GM18498 (cell line): ENCODE measurements at regions not wholly inside any gene's neighbourhood (a gene's known extent, or its start where the extent isn't known, plus 50 kb on each side); places are given as distances from the start of the nearest gene placed in this dataset.

Experiments
- ATAC-seq: cut with Tn5 transposase; IDR thresholded peaks from one replicate; pipeline ENCODE4 v1.9.1; 2021; ENCODE audit warnings: mild to moderate bottlenecking, moderate library complexity; ENCODE audit not compliant: unreplicated experiment

DNA sequence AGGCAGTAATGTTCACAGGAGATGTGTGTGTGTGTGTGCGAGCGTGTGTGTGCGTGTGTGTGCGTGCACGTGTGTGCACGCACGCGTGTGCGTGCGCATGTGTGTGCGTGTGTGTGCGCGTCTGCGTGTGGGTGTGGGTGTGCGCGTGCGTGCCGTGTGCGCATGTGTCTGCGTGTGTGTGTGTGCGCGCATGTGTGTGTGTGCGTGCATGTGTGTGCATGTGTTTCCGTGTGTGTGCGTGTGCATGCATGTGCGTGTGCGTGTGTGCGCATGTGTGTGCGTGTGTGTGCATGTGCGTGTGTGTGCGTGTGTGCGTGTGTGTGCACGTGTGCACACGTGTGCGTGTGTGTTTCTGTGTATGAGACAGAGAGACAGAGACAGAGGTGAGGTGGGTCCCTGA is 136.0 kb upstream of the CST7 start:
- ATAC-seq: no peak

DNA sequence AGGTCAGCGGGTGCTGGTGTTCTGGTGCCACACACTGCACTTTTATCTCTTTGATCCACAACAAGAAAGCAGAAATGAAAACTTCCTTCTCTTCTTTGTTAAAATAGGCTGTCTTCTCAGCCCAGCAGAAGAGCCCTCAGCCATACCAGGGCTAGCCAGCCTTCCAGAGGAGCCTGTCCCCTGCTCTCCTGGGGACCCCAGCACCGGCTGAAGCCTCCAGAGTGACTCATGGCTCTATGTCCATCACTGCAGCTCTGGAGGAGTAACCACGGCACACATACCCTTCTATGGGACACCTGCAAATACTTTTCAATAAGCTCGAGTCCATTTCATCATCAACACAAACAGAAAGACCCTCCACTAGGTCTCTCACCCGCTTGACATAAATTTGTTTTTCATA is 135.6 kb upstream of the CST7 start:
- no peak for ATAC-seq

DNA sequence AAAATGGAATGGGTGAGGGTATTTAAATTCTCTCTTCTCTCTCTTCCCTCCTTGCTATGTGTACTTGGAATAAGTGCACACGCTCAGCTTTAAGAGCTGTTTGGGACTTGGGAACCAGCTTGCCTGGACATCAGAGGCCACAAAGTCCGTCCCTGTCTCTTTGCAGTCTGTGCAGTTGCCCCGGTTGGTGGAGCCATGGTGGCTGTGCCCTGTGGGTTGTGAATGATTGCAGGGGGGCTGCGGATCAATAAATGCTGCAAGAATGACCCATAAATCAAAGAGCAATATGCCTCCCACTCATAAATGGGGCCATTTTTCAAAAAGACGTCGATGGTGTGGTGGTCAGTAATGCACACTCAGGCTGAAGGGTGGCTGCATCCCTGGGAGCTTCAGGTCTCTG is 135.1 kb upstream of the CST7 start:
- no peak for ATAC-seq

DNA sequence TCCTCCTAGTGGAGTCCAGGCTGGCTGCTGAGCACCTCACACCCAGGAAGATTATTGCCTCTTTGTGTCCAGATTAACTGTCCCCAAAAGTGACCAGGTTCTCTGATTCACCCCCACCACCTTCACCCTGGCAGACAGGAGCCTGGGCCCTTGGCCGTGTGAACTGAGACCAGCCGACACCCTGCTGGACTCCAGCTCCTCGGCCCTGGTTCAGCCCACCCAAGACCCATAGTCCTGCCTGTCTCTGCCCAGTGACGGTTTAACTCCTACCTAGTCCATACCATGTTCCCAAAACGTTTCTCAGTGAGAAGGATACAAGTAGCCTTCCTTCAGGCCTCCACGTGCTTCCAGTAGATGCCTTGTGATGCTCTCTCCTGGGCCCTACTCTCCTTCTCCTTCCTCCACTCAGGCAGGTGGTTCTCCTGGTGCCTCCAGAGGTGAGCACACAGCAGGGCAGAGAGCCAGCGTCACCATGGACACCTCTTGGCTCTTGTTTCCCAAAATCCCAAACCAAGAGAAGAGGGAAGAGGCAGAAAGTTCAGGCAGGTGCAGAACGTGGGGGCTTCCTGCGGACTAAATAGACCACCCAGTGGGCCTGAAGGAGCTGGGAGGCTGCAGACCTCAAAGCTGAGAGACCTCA is 134.4 kb upstream of the CST7 start:
- ATAC-seq: no peak

DNA sequence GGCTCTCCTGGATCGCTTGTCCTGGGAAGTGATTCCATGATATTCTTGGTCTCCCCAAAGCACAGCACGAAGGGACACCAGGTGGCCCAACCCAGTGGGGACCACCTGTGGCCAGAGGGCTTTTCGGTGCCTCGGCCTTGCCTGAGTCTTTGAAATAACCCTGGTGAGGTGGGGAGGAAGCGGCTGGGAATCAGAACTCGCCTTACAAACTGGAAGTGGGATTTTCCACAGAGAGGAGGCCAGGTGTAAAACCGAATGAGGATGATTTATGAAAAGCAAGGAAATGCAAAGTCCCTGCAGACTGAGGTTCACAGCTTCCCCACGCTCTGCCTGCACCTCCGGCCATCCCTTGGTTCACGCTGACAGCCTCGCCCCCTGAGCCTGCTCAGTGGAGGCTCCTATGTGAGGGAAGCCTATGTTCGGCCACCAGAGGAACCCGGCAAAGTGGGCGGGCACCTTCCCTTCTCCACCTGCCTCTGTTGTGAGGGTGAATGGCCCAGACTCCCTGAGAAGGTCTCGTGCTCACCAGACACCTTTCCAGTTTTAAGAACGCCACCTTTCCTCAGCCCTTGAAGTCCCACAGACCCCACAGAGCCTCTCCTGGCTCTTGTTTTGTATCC is 133.8 kb upstream of the CST7 start:
- no peak for ATAC-seq

DNA sequence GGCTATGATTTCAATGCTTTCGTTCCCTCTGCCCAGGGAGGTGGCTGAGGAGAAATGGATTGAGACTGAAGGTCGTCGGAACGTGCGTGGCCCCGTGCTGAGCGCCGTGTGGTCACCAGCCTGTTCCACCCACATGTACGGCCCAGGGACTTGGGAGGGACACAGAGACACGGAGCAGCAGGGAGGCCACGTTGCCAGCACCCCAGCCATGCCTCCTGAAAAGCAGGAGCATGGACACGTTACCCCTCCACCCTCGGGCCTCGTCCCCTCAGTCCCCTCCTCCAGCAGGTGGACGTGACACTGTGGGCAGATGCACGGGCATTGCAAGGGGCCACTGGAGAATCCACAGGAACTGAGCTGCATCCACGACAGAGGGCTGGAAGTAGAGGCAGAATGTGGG is 133.1 kb upstream of the CST7 start:
- ATAC-seq: no peak

DNA sequence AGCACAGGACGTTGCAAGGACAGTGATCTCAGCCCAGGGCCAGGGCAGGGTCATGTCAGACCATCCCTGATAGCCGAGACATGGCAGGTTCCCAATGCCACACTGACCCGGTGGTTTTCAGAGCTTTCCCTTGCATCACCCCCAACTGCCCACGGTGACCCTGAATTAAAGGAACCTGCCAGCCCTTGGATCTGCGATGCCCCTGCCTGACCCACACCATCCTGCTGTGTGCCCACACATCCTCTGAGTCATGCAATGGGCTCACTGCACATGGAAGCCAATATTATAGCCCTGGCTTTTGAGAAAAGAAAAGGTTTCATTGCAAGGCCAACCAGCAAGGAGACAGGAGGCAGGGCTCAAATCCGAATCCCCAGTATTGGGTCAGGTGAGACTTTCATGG is 132.6 kb upstream of the CST7 start:
- no peak for ATAC-seq

DNA sequence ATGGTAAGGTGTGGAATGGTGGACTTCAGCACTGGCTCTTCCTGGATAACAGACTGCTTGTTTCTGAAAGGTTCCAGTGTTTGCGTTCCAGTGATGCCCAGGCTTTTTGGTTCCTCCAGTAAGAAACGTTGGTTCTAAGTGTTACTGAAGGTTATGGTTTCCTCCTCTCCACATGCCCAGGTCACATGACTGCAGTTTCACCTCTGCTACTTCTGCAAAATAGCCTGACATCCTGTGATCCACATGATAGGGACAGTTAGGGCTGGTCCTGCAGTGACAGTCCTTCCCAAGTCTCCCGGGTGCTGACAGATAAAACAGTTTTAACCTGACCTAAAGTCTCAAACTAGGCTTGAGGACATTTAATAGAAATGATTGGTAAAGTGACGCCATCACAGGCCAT is 132.2 kb upstream of the CST7 start:
- ATAC-seq: no peak

DNA sequence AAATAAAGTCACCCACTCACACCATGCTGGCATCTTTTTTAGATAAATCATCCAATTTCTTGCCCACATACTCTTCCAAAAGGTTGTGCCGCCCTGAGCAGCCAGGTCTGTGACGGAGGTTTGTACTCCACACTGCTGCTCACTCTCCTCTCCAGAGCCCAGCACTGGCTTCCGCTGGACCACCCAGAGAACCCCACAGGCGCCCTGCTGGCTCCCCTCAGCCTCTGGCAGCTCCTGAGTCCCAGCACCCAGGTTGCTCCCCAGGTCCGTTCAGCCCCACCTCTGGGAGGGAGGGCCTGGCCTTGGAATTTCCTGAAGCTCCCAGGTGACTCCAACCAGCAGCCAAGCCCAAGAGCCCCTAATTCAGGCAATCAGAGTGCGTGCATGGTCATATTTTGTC is 131.7 kb upstream of the CST7 start:
- no peak for ATAC-seq

DNA sequence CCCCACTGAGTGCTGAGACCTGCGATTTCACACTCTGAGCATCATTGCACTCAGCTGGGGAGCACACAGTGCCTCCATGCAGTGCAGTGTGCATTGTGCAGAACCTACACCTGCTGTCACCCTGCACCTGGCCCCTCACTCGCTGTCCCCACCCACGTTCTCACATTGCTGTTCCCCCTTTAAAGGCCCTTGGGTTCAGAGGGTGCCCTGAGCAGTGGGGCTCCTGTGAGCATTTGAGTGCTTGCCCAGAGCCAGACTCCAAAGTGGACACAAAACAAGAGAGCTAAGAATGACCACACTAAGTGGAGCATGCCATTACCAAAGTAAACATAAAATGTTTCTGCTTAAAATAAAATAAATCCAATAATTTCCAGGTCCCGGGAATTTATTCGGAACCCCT is 131.0 kb upstream of the CST7 start:
- no peak for ATAC-seq

DNA sequence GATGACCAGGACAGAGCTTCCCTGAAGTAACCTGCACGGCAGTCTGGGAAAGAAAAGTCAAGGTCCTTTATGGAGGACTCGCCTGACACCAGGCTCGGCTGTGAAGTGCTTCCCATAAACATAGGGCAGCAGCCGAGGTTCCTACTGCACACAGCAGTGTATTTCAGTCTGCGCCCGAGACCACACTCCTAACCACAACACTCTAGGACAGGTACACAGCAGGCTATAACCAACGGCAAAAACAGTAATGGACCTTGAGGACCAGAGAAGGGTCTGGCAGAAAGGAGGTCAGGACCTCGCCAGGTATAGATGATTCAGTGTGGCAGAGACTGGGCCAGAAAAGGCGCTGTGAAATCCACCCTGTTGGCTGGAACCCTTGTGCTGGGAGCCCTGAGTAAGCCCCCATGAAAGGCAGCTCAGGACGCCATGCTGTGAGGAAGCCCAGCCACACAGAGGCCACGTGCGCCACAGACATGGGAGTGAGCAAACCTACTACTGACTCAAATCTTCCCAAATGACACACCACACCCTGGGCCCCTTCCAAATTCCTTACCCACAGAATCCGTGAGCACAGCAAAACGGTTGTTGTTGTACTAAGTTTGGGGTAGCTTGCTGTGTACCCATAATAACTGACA is 129.6 kb upstream of the CST7 start:
- no peak for ATAC-seq

DNA sequence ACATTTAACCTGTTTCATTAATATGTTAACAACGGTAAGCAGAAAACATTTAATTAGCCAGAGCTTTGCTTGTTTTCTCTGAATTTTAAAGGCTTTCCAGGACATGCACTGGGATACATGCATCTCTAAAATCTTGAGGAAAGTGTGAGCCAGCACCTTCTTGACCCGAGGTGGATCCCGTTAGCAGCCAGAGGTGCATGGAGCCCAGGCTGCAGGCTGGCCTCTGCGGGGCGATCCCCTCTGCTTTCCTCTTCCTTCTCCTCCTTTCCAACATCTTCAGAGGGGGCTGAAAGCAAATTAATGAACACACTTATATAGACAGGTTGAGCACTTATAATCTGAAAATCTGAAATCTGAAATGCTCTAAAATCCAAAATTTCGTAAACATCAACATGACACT is 128.7 kb upstream of the CST7 start:
- no peak for ATAC-seq

DNA sequence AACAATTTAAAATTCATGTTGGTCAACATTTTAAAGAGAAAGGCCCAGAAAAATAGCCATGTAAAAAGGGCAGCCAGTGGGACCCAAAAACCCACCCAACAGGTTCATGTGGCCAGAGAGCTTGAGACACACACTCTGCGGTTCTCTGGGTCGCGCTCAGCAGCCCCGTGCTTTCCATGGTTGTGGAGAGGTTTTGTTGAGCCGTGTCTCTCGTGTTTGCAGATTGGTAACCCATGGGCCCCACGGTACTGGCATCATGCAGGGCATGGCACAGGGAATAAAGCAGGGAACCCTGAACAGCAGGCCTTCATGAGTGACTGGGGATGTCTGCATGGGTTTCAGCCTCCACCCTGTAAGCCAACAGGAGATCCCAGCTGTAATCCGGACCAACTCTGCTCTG is 127.7 kb upstream of the CST7 start:
- ATAC-seq: no peak

DNA sequence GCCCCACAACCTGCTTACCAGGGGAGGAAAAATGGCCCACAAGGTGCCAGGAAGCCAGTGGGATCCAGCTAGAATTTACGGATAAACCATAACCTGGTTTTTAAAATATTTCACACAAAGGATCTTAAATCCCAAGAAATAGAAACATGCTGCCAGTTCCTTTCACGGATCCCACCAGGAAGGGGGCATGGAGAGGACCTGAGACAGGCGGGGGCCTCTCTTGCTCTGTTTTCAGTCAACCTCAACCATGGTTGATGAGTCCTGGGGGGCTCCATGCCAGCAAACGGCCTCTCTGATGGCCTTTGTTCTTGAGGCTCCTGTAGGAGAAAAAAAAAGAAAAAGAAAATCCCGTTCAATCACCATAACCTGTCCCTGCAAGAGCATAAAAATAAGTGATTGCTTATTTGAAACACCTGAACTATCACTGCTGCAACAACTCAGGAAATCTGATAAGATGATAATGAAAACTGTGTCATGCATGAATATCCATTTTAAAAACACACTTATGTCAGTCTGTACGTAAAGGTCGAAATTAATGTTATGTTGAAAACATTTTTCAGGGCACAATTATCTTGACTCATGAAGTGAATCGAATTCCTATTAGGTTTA is 125.8 kb upstream of the CST7 start:
- no peak for ATAC-seq

DNA sequence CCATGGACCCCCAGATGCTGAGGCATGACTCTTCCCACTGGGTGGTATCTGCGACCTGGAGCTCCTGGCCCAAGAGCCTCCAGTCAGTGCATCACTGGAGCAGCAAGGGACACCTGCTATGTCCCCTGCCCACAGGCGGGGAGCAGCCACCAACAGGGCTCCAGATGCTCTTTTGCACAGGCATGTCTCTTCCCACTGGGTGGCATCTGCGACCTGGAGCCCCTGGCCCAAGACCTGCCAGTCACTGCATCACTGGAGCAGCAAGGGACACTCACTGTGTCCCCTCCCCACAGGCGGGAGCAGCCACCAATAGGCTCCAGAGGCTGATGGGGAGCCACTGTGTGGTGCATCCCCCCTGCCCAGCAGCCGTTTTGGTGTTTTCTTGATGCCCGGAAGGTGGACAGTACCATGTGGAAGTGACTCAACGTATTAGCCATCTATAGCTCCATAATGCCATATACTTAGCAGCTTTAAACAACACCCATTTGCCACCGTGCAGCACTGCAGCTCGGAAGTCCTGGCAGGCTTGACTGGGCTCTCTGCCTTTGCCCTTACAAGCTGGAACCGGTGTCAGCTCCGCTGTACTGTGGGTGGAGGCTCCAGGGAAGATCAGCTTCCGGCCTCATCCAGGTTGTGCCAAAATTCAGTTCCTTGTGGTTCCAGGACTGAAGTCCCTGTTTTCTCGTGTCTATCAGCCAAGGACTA is 124.9 kb upstream of the CST7 start:
- no peak for ATAC-seq

DNA sequence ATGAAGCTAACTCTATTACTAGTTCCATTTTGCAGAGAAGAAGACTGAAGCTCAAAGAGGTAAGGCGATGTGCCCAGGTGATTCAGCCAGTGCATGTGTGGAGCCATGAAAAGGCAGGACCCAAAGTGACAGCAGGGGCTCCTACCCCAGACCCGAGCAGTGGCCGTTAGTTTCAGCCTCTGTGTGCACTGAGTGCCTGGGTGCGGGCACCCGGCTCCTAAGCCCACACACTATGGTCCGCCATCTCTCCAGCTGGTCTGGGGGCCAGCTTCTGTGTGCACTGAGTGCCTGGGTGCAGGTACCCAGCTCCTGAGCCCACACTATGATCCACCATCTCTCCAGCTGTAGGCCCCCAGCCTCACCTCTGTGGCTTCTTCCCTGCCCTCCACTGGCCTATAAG is 123.5 kb upstream of the CST7 start:
- ATAC-seq: no peak

DNA sequence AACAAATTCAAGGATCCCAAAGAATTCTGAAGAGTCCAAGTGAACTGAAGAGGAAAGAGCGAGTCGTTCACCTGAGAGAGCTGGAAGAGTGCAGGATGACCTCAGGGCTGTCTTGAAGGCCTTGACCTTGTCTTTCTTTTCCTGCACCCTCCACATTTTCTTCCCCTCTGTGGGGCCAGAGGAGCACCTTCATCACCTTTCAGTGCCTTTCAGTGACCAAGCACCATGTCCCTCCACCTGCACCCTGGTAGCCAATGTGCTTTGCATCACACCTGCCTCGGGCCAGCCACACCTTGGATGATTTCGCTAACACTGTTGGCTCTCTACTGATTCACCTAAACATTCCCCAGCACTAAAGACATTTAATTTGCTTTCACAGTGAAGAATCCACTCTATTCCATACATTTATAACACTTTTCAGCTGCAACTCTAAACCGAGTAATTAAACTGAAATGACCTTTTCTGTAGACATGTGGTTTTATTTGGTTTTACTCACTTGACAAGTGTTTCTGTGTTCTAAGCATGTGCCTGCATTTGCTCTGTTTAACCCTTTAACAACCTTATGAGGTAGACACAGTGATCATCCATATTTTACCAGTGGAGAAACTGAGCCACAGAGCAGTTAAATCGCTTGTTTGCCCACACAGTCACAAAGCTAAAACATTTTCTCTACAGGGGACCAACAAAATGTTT is 121.3 kb upstream of the CST7 start:
- no peak for ATAC-seq

DNA sequence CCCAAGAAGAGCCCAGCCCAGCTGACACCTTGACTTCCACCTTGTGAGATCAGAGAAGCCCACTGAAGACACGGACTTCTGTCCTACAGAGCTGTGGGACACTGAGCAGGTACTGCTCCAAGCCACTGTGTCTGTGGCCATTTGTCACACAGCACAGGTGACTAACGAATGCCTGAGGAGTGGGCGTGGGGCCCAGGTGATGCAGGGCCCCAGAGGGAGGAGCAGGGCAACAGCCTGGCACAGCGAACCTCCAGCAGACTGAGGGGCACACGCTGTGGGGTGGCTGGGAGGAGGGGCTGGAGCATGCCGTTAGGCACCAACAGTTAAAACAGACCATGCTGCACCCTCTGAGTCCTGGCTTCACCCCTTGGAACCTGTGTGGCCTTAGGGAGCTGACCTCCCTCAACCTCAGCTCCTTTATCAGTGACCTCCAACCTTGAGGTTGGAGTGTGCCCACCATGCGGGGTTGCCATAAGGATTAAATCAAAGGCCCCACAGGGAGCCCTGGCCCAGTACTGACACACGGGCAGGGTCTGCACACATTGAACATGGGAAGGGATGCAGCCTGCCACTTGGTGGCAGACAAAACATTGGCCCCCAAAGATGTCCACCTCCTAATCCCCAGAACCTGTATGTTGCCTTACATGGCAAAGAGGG is 119.9 kb upstream of the CST7 start:
- ATAC-seq: no peak

DNA sequence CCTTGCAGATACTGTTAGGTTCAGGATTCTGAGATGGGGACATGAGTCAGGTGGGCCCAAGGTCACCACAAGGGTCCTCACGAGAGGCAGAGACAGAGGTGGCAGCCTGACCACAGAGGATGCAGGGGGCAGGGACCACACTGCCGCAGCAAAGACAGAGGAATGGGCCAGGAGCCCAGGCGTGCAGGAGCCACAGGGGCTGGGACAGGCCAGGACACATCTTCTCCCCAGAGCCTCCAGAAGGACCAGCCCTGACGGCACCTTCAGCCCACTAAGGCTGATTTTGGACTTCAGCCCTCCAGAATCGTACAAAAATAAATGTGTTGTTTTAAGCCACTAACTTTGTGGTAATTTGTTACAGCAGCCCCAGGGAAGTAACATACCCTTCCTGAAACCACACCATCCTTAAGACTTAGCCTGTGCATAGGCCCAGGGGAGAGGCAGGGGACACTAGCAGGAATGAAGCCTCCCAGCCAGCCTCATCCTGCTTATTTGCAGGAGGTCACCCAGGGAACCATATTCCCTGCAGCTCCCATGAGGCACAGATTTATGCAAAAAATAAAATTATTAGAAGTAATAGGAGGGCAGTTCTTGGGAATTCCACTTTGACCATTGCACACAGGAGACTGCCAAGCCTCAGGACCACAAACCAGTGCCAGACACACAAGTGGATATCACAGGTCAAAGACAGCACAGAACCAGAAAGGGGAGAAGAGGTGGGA is 119.3 kb upstream of the CST7 start:
- ATAC-seq: no peak

DNA sequence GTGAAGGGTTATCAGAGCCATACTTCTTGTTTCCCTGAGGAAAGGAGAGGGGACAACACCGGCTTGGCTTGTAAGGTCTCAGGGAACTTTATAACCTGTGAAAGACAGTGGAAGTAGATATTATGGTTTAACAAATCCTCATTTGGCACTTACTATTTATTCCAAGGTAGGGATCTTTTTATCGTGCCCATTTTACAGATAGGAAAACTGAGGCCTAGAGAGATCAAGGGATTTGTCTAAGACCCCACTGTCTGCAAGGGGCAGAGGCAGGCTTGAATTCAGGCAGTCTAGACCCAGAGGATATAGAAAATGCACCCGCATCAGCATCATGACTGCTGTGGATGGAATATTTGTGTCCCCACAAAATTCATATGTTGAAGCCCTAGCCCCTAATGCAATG is 118.4 kb upstream of the CST7 start:
- no peak for ATAC-seq
